ENCODE measurements at regions not wholly inside any gene's neighbourhood (a gene's known extent, or its start where the extent isn't known, plus 50 kb on each side); places are given as distances from the start of the nearest gene placed in this dataset.

DNA sequence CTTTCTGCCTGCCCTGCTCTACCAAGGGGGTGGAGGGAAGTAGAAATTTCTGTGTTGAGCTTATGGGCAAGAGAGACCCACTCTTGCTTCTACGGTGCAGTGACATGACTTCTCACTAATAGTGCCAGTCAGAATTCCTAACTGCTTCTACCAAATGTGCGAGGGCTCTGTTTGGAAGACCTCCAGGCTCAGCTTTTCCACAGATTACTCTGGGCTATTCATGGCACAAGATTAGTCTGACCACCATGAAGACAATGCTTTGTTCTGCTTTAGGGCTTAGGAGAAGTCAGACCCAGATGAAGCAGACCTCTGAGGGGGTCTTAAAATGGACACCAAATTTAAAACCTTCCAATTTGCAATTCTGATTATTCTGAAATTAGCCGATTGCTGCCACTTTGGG is 195.9 kb upstream of the TBC1D5 start:
- no peak for DNase-seq

DNA sequence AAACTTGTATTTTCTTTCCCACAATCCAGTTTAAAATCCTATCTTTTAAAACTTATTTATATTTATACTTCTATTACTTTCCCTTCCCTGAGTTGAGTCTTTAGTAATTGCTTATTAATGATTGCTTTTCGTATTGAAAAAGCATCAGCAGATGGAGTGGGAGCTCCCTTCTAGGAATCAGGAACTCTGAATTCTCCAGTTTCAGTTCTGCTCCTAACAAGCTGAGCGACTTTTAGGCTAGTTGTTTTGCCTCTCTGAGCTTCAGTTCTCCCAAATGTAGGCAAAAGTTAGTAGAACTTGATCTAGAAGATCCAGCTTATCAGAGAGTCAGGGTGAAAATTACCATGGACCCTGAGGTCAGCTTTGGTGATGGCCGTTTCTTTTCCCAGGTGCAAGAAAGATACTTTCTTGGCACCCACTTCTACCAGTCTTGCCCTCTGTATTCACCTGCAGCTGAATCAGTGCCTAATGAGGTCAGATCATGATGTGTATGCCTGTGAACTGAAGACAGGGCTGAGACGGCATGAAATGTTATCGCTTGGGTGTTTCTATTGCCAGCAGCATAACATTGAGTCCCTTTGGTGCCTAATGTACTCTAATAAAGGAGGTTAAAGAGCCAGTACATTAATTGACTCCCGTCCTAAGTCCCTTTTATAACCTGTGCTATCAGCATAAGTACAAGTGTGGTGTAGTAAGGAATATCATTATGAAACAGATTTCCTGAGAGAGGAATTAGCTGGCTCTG is 194.5 kb upstream of the TBC1D5 start:
- DNase-seq: no peak

DNA sequence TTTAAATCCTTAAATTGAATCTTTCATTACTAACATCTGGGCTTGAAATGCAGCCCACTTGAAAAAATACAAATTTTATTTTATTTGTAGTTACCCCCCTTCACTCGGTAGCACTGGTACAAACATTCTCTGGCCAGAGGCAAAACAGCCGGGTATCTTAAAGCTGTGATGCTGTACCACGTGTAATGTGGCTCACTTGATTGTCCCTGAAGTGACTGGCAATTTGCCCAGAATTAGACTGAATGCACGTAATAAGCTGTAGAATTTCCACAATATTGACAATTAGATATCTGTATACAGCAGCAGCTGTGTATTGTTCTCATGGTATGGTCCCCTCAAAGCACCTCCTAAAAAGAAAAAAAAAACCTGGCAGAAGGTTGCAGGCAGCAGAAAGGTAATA is 192.8 kb upstream of the TBC1D5 start:
- no peak for DNase-seq

GRCh38 chr3:17932136-17932771 is 189.8 kb upstream of the TBC1D5 start:
- DNase-seq: no peak

- no peak for DNase-seq
These were observed 188.7 kb upstream of the TBC1D5 start for GRCh38 chr3:17931131-17931530.

- no peak for DNase-seq
These were observed 186.2 kb upstream of the TBC1D5 start for GRCh38 chr3:17928502-17929145.

- no peak for DNase-seq
These were observed 184.6 kb upstream of the TBC1D5 start for GRCh38 chr3:17927036-17927435.

GRCh38 chr3:17915341-17915740 is 172.9 kb upstream of the TBC1D5 start:
- DNase-seq: no peak

DNA sequence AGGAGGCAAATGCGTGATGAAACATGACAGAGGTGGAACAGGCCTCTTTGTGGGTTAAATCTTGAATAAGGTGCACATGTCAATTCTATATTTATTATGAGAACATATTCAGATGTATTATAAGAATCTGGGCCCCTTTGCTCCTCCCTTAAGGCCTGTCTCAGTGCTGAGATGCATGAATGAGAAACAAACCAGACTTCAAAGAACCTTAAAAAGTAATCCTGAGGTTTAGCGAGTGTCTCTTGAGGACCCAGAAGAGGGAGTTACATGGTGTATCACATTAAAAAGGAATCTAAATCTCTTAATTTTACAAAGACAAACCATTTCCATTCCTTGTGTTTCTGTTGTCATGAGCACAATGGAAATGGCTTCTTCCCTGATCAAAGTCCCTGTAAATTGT is 170.9 kb upstream of the TBC1D5 start:
- DNase-seq: no peak

DNA sequence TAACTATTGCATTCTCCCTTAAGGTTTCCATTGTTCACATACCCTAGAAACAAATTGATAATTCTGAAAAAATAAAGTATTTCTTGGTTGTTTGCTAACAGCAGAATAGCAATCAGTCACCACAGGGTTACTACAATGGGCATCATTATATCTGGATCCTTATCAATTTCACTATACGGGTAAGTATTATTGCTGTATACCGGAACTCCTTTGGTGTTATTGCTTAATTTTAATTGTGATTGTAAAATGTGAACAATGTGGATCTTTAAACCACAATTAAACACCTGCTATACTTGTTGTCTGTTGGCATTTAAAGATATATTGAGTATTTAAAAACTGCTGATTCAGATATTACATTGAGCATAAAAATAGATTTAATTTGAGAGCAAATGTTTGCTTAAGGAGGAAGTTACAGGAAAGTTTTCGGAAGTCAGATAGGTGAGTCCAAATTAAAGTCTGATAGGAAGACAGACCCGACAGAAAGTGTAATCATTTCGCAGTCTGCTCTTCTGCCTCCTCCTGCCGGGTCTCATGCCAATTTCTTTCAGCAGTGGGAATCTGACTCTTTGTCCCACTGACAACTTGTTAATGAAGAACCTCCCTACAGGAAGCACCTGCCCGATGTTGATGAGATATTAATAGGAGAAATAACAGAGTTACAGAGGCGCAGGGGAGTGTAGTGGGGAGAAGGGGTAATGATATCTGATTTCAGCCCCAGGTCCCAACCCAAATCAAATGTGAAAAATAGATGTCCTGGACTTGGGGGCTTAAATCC is 169.7 kb upstream of the TBC1D5 start:
- DNase-seq: no peak

DNA sequence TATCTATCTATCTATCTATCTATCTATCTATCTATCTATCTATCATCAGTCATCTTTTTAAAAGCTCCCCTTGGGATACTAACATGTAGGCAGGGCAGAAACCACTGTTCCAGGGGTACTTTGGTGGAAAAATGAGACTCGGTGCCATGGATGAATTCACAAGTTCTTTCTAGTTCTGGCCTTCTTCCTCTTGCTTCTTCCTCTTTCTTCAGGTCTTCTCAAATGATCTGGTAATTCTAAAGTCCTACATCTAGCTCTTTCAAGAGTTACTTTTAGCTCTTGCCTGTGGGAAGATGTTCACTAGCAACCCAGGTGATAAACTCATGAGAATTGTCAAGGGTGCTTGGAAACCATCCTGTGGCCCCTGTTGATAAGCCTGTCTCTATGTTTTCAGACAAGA is 168.5 kb upstream of the TBC1D5 start:
- no peak for DNase-seq

DNA sequence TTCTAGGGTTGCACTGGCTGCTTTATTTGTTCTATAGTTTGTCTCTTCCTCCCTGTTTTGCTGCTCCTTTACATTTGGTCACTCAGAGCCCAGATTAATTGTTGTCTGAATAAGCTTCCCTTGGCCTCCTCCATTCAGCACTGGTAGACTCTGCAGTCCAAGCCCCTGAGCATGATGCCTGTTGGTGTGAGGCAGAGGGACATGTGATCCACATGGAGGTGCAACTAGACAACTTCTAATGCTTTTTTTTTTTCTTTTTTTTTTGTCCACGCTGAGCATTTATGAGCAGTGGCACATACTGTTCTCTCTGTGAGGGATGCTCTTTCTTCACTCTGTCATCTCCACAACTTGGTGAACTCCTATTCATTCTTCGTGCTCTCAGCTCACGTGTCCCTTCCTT is 167.3 kb upstream of the TBC1D5 start:
- no peak for DNase-seq

- DNase-seq: no peak
These were observed 166.2 kb upstream of the TBC1D5 start for GRCh38 chr3:17908399-17909191.

- DNase-seq: no peak
These were observed 163.6 kb upstream of the TBC1D5 start for GRCh38 chr3:17905996-17906395.

GRCh38 chr3:17901893-17902292 is 159.5 kb upstream of the TBC1D5 start:
- no peak for DNase-seq

DNA sequence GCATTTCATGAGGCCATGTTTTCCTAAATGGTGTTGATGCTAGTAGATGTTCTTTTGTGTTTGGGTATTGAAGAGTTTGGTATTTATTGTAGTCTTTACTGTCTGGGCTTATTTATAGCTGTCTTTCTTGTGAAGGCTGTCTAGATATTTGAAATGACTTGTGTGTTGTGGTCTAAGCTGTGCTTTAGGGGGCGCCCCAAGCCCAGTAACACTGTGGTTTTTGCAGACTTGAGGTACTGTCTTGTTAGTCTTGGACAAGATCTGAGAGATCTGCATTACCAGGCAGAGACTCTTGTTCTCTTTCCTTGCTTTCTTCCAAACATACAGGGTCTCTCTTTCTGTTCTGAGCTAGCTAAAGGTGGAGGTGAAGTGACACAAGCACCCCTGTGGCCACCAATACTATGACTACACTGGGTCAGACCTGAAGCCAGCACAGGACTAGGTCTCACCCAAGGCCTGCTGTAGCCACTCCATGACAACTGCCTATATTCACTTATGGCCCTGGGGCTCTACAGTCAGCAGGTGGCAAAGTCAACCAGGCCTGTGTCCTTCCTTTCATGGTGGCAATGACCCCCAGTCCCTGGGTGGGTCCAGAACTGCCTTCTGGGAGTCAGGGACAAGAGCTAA is 152.1 kb upstream of the TBC1D5 start:
- DNase-seq: no peak

- no peak for DNase-seq
These were observed 148.9 kb upstream of the TBC1D5 start for GRCh38 chr3:17891139-17891856.

- no peak for DNase-seq
These were observed 143.6 kb upstream of the TBC1D5 start for GRCh38 chr3:17885986-17886385.

- no peak for DNase-seq
These were observed 140.6 kb upstream of the TBC1D5 start for GRCh38 chr3:17882981-17883380.

DNA sequence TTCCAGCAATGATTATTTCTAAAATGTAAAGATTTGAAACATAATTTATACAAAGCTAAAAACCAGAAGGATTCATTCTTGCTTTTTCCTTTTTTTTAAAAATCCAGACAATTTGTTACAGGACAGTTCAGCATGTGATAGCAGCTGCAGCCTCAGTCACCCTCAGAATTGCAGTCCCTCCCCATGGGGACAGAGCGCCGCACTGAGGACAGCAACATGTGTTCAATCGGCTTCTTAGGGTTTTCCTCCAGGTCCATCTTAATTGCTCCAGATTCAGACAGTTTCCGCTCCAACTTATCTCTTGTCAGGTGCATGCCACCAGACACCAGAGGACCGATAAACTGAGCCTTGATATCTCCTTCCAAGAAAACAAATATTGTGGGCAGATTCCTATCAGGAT is 134.9 kb upstream of the TBC1D5 start:
- DNase-seq: no peak

DNA sequence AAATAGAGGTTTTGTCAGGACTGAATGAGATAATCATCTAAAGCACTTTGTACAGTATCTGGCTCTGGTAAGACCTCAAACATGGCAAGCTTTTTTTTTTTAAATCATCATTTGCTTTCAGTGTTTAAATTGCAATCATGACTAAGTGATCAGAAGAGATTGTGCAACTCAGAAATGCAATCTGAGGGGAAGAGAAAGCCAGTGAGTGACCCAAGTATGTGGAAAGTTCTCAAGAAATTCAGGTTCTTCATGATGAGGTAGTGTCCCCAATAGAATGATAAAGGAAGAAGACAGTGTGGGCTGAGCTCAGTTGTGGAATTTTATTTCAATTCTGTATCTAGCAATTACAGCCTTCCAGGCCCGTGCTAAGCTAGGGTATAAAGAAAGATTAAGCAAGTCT is 132.2 kb upstream of the TBC1D5 start:
- no peak for DNase-seq

- no peak for DNase-seq
These were observed 130.0 kb upstream of the TBC1D5 start for GRCh38 chr3:17872457-17872856.
